Stimulated activated CD4-positive, alpha-beta T cell treated with anti-CD3 and anti-CD28 coated beads, TNF-alpha, amount 100 ng/mL, for 1 hour (primary cell): ENCODE measurements at regions not wholly inside any gene's neighbourhood (a gene's known extent, or its start where the extent isn't known, plus 50 kb on each side); places are given as distances from the start of the nearest gene placed in this dataset.
"Not testable (repeated sequence)": the region's sequence is repeated elsewhere in the genome, so short reads cannot be mapped to it uniquely, and the experiment has no call there.

ENCODE experiments used
- DNase-seq, 3 donors: peaks; one replicate each; pipeline ENCODE4 v3.0.0-alpha.2; 2020; ENCODE audit warnings: low read depth in 3 of 3, low spot score in 1 of 3

DNA sequence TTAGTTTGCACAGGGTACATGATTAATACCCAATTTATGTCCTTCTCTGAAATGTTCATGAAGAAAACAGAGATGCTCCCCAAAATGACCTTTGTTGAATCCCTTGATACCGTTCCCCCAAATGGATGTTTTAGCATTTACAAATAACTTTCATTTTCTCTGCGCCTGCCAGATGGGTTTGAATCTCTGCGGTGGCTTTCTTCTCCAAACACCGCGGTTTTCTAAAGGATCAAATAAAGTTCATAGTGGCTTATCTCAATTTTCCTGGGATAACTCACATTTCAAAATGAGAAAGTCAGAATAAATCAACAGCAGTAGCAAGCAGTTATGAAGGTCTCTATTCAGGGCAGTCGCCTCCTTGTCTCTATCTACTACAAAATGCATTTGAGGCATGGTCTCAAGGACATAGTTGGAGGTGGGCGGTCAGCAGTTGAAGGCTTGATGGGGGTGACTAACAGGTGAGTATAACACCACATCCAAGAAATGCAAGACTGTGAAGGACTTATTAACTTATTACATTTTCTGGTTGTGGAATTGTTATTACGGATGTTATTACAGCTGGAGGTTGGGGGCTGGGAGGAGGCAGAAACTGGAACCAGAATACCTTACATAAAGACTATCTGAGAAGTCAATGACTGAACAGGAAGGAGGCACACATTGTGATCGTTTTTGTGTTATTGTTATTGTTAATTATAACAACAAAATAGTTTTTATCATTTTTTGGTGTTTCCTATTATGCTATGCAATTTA is 1513.3 kb downstream of the FAM181B start:
- DNase-seq, result no peak

DNA sequence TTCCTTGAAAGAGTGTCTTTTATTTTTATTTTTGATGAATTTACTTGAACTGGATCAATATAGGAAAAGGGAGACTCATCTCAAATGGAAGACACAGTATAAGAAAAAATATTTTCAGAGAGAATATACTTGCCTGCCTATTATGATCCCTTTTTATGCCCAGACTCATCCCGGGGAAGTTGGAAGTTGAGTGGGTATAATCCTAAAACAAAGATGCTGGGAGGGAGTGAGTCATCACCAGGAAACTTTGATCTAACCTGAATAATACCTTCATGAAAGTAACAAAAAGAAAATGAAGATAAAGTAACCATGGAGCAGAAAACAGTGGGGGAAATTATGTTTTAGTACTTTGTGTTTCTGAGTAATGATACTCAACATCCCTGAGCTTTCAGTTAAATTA is 1514.0 kb downstream of the FAM181B start:
- no peak for DNase-seq

DNA sequence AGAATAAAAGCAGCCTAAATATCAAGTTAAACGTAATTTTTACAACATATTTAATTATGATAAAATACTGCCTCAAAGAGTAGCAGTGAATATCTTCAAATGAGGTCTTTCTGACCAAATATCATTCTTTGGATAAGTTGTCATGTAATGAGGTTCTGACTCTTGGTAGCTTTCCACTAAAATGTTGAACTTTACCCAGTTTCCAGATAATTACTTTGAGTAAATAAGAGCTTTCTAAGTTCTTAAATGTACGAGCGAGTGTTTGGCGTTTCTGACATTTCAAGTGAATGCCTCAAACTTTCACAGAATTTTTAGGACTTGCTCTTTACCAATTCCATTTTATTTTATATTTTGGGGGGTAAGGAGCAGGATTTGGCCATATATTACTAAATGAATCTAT is 1515.2 kb downstream of the FAM181B start:
- DNase-seq, result no peak

DNA sequence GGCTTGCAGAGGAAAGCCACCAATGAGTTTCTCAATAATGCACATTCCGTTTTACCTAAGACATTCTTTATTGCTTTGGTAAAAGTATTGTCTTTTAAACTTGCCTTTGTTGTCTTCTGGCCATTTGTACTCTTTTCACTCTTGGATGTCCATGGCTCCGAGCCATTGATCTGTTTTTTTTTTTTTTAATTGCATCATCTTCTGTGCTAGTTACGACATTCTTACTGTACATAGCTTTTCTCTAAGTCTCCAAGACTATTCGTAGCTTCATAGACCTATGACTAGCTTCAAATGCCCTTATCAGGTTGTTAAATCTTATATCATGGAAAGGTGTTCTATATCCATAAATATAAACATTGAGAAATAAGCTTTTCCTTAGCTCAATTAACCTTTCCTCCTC is 1522.6 kb downstream of the FAM181B start:
- no peak for DNase-seq

DNA sequence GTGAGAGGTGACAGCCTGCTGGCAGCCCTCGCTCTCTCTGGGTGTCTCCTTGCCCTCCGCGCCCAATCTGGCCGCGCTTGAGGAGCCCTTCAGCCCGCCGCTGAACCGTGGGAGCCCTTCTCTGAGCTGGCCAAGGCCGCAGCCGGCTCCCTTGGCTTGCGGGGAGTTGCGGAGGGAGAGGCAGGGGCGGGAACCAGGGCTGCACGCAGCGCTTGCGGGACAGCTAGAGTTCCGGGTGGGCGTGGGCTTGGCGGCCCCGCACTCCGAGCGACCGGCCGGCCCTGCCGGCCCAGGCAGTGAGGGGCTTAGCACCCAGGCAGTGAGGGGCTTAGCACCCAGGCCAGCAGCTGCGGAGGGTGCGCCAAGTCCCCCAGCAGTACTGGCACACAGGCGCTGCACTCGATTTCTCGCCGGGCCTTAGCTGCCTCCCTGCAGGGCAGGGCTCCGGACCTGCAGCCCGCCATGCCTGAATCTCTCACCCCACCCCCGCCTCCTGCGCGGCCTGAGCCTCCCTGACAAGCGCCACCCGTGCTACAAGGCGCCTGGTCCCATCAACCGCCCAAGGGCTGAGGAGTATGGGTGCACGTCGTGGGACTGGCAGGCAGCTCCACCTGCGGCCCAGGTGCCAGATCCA is 1526.1 kb downstream of the FAM181B start:
- DNase-seq, result no peak

DNA sequence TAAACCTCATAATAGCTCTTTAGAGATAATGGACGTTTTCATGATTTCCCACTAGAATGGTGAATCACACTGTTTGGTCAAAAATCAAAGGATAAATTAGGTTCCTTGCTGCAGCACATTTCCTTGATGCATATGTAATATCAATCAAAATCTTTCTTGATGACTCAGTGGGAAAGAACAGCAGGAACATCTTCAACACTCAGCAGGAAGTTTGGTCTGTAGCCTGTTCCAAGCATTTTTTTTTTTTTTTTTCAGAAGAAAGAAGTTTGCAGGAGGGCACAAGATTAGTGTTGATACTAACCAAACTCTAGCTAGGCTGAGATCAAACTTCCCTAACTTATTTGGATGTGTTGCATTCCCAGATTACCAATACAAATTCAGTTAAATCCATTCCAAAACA is 1529.8 kb downstream of the FAM181B start:
- no peak for DNase-seq

DNA sequence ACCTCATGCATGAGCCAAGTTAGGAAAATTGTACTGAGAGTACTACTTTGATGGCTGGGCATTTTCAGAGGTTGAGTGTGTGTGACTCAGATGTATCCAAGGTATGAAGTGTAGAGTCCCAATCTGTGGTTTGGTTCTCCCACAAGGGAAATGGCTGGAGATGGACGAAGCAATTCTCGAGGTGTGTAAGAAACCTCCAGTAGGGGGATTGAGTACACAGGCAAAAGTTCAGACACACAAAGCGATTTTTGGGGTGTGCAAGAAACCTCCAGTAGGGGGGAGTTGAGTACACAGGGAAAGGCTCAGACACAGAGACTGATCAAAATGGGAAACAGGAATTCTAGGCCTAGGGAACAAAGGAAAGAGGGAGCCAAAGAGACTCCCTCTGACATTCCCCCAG is 1536.3 kb downstream of the FAM181B start:
- no peak for DNase-seq

DNA sequence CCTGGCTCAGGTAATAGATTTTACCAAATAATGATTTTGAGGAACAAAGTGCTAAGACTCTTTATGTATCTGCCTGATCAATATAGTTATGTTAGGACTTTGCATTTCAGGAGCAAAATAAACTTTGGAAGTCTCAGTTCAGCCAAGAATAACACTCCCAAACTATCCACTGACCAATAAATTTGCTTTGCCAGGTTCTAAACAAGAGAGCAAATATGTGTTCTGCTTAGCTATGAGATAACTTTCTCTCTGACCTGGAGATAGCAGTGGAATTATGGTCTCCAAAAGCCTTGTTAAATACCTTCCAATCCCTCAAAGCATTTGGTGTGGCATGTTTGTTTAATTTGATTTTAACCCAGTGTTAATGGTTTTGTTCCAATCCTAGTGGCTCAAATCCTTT is 1541.1 kb downstream of the FAM181B start:
- DNase-seq, result no peak

DNA sequence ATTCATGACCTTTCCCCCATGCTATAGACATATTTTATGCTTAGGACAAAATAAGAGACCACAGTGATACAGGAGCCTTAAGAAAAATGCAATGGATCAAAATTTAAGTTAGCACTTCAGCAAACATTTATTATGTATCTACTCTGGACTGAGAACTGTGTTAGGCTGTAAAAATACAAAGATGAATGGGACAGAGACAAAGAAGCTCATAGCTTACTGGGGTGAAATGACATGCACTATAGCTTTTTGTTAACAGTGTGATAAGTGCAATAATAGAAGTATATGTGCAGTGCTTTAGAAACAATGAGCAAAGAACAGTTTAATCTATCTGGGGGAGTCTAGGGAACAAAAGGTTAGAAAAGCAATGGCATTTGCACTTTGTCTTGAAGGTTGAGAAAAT is 1543.1 kb downstream of the FAM181B start:
- no peak for DNase-seq

DNA sequence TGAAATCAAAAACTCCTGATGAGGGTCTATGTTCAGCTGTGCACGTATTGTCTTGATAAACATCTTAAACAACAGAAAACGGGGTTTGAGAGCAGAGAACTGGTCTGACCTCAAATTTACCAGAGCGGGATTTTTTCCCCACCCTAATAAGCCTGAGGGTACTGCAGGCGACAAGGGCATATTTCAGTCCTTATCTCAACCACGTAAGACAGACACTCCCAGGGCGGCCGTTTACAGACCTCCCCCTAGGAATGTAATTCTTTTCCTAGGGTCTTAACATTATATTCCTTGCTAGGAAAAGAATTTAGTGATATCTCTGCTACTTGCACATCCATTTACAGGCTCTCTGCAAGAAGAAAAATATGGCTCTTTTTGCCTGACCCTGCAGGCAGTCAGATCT is 1546.6 kb downstream of the FAM181B start:
- not testable (repeated sequence) for DNase-seq

DNA sequence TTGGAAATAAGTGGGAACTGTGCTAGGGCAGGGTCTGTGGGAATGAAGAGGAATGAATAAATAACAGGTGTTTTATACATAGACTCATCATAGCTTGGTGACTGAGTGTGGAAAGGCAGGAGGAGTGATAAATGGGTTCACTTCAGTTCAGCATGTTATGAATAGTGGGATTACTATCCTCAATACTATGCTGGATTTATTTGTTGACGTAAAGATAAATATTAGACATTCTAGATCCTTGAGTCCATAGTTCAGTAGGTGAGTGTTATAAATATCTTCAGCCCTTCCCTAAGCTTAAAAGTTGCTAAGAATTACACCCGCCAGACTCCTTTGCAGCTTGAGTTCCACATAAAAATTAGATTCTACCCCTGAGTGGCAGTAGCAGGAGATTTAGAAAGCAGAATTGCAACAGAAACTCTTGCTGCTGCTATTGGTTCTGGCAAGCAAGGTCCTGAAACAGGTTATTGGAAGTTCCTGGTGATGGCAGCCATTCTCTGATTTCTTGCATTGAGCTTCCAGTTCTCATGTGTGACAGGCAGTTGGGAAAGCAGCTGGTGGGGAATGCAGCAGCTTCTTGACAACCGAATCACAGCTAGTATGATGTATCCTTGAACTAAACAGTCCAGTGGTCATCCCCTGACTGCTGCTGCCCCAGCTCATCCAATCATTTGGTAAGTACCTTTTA is 1558.9 kb downstream of the FAM181B start:
- no peak for DNase-seq

DNA sequence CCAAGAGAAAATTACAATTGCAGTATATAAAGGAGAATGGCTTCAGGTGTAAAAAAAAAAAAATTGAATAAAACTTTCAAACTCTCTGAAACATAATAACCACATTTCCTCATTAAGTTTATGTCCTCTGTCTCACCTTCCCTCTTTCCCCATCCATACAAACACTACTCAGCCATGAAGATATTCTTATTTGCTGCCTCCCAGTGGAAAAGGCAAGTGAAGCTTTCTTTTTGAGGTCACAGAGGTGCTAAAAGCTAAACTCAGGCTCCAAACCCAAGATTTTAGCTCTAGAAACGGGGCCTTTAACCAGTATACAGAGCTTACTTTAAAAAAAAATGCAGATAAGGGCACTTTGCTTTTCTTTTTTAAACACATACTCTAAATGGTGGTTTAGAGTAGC is 1568.5 kb downstream of the FAM181B start:
- no peak for DNase-seq

DNA sequence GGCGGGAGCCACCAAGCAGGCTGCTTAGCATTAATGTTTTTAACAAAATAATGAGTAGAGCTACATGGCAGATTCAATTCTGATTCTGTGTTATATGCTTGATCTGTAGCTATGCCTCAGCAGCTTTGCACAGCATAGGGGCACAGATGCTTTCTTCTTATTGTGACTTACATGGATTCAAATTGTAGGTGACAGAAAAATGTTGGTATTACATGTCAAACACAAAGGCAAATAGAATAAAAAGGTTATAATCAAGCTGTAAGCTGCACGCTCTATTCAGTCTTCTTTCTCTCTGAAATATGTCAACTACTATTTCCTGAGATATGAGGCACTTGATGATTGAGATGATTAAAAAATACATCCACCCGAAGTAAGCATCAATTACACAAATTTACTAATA is 1573.8 kb downstream of the FAM181B start:
- no peak for DNase-seq

DNA sequence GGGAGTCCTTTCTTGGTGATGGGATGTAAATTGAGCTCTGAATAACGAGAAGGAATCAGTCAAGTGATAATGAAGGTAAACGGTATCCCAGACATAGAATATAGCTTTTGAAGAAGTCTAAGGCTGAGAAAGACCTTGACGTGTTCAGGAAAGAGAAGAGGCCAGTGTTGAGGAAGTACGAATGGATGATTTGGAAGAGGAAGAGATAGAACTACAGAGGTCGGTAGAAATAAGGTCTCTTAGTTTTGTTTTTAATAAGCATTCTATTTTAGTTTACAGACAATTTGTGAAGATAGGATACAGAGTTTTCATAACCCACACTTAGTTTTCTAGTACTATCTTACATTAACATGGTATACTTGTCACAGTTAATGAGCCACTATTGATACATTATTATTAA is 1598.1 kb downstream of the FAM181B start:
- no peak for DNase-seq

DNA sequence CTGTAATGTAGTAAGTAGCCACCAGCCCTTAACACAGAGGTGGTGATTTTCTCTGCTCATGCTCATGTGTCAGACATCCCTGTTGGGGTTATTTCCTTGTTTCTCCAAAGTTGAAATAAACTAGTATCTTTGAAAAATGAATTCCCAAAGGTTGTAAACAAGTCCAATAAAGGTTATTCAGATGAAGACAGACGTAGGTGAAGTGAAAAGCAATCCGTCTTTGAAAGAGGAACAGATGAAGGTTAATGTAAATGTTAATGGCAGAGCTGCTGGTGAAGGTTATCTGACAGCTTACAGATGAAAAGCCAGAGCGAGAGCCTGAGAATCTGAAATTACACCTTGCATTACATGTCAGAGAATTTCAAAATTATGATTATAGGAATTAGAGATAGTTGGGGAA is 1604.0 kb downstream of the FAM181B start:
- DNase-seq, result no peak

DNA sequence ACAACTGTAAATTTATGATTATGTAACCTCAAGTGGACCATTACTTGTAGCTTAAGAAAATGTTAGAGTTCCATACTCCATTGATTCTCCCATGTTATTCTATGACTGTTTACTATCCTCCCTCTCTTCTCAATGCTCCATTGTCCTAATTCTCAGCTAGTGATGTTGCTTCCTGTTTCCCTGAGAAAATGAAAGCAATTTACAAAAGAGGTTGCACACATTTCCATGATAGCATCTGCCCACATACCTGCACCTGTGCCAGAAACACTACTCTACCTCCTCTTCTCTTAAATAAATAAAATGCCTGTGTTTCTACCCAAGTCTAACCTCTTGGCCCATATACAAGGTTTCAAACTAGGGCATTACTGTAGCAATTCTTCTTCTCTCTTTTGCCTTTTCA is 1620.9 kb downstream of the FAM181B start:
- no peak for DNase-seq

DNA sequence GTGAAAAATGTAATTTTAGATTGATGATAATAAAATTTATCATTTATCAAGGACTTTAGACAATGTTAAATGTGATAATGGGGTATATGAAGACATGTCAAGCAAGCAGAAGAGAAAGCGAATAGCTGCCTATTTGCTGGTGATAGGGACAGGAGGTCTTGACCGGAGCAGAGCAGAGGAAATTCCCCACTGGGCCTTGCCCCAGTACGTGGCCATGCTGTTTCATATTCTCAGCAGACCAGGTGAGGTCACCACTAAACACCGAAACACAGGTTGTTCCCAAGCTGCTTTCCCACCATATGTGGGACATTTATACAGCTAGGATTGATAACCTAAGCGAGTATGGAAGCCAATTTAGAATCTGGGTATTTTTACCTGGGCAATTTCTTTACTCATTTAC is 1629.6 kb downstream of the FAM181B start:
- DNase-seq, result no peak

DNA sequence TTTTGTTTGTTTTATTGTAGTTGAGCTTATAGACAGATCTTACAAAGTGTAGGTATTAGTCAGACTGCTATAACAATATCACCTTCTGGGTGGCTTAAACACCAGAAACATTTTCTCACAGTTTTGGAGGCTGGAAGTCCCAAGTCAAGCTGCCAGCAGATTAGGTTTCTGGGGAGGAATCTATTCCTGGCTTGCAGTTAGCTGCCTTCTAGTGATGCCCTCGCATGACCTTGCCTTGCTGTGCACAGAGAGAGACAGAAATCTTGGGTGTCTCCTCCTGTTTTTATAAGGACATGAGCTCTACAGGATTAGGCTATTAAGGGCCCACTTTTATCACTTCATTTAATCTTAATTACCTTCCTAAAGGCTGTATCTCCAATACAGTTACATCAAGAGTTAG is 1635.2 kb downstream of the FAM181B start:
- no peak for DNase-seq

DNA sequence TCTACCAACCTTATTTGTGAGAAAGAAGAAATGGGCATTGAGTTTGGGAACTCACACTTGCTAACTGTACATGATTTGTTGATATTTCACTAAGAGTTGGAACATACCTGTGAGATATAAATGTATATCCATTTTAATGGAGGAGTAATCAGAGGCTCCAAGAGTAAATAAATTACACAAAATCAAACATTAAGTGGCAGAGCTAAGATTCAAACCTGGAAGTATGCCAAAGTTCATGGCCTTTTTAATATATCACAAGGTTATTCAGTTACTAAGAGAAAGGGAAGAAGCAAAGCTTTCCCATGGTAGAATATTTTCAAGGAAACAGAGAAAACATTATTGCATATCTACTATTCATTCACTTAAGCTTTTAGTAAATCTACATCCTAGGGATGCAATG is 1641.1 kb downstream of the FAM181B start:
- DNase-seq, result no peak

DNA sequence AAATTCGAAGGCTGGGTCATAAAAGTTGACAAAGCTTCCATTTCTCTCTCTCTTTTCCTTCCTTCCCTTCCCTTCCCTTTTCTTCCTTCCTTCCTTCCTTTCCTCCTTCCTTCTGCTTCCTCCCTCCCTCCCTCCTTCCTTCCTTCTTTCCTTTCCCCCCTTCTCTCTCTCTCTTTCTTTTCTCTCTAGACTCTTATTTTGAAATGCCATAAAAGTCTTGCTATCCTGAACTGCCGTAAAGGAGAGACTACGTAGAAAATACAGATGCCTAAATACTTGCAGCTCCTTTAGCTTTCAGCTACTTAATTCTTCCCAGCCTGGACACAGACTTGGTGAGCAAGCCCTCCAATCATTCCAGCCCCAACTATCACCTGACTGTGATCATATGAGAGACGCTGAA is 1644.4 kb downstream of the FAM181B start:
- no peak for DNase-seq

DNA sequence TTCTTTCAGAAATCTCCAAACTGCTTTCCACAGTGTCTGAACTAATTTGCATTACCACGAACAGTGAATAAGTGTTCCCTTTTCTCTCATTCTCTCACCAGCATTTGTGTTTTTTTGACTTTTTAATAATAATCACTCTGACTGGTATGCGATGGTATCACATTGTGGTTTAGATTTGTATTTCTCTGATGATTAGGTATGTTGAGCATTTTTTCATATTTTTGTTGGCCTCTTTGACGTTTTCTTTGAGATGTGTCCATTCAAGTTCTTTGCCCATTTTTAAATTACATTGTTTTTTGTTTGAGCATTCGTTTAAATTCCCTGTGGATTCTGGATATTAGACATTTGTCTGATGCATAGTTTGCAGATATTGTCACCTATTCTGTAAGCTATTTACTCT is 1639.6 kb upstream of the TENM4 start:
- DNase-seq, result no peak

DNA sequence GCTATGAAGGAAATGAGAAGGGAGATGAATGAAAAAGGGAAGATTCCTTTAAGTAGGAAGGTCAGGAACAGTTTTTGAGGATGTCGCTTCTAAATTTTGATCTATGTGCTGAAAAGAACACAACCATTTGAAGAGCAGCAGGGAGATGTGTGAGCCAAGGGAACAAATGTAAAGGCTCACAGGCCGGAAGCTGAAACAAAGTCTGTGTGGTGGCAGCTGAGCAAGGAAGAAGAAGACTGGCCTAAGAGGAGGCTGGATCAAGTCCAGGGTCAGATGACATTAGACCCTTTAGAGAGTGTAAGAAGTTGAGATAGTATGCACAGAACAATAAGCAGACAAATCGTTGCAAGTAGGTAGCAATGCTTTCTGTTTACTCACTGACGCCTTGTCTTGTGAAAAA is 1631.4 kb upstream of the TENM4 start:
- no peak for DNase-seq

DNA sequence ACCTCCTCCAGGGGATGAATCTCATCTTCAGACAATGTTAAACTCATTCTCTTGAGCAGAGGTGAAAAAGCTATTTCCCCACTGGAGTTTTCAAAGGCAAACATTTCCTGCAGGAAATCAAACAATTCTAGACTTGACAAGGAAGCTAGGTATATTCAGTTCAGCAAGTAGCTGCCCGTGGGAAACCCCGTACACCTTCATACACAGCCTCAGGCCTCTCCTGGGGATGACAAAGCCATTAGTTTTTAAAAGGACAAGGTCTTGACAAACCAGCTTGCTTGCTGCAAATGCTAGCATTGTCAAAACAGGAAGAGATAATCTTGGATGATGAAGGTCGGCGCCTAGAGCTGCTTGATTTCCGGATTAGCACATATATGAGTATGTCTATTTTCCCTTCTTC is 1630.8 kb upstream of the TENM4 start:
- DNase-seq, result no peak
